Breast epithelium (tissue), 4 donors: ENCODE measurements at regions not wholly inside any gene's neighbourhood (a gene's known extent, or its start where the extent isn't known, plus 50 kb on each side); places are given as distances from the start of the nearest gene placed in this dataset.

Experiments used
- DNase-seq, 2 donors: peaks; one replicate each; pipeline ENCODE4 v3.0.0-alpha.2; 2019; ENCODE audit warnings: low spot score in 2 of 2
- H3K27ac ChIP-seq, 2 donors: fragments of 200-600 bp; sonication (generic) in 1 of 2; one replicate each; pipeline ENCODE4 v1.5.1; 2016 to 2019; ENCODE audit warnings: mild to moderate bottlenecking in 1 of 2
- H3K27me3 ChIP-seq, 2 donors: fragments of 200-600 bp; sonication (generic) in 1 of 2; one replicate each; pipeline versions ENCODE4 v1.5.1 to v1.6.0; 2017 to 2019; ENCODE audit warnings: control low read depth in 1 of 2, mild to moderate bottlenecking in 1 of 2
- H3K36me3 ChIP-seq: fragments of 200-600 bp; one replicate; pipeline ENCODE4 v1.5.1; 2019
- H3K4me1 ChIP-seq, 2 donors: fragments of 200-600 bp; sonication (generic); one replicate each; pipeline ENCODE4 v1.5.1; 2016 to 2019; ENCODE audit warnings: control low read depth in 1 of 2
- H3K4me3 ChIP-seq, 3 donors: fragments of 200-600 bp; sonication (generic); 1 replicate in 2 of 3; 2 replicates in 1 of 3; pipeline ENCODE4 v1.5.1; 2016 to 2019; ENCODE audit warnings: mild to moderate bottlenecking in 3 of 3, moderate library complexity in 2 of 3
- H3K9me3 ChIP-seq, 2 donors: fragments of 200-600 bp; sonication (generic) in 1 of 2; one replicate each; pipeline ENCODE4 v1.5.1; 2016 to 2019; ENCODE audit warnings: control low read depth in 1 of 2
- CTCF ChIP-seq, 3 donors: fragments of 450-650 bp; IDR thresholded peaks; one replicate each; pipeline ENCODE4 v1.5.1; 2016 to 2017; ENCODE audit warnings: antibody characterized with exemption in 3 of 3, mild to moderate bottlenecking in 3 of 3, moderate library complexity in 3 of 3
- POLR2A ChIP-seq: fragments of 450-650 bp; IDR thresholded peaks from one replicate; pipeline ENCODE4 v1.6.1; 2016; ENCODE audit warnings: antibody characterized with exemption, mild to moderate bottlenecking, moderate library complexity
- POLR2AphosphoS5 ChIP-seq, 3 donors: sonication (generic); formaldehyde crosslinking; IDR thresholded peaks; one replicate each; pipeline ENCODE4 v1.6.1; 2017; ENCODE audit warnings: antibody characterized with exemption in 3 of 3
- intact Hi-C: fragments of 100-400 bp; cut with DNase I; formaldehyde crosslinking; loops from one replicate; pipeline ENCODE4 v1.15.1; 2023; ENCODE audit warnings: low total_unique reads

DNA sequence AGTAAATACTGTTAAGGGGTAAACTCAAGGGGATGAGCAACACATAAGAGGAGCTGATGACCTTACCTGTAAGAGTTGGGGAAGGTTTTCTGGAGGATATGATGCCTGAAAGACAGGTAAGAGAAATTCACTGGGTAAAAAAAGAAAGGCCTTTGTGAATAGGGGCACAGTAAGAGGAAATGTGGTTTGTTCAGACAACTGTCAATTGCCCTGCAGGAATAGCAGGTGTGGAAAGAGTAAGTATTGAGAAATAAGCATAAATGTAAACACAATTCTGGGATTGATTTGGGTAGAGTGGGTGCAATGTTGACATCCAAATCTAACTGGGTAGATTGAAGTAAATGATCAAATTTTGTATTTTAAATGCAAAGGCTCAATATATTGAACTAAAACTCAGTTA is 670.0 kb downstream of the DHX35 start:
- TF ChIP-seq POLR2A (no peak), CTCF (IDR thresholded peaks at IDR 0.05) (no peak), POLR2AphosphoS5 (IDR thresholded peaks at IDR 0.05) (no peak)
- no peaks in the 10 kb centered on the region for H3K27me3 ChIP-seq
- H3K9me3 ChIP-seq = no peaks in the 10 kb centered on the region
- H3K4me3 ChIP-seq = no peak overlapping the region
- H3K36me3 ChIP-seq = no peaks in the 10 kb centered on the region
- no peak overlapping the region for H3K27ac ChIP-seq
- intact Hi-C loops = no loop called here
- DNase-seq = no peak
- no peaks in the 10 kb centered on the region for H3K4me1 ChIP-seq

DNA sequence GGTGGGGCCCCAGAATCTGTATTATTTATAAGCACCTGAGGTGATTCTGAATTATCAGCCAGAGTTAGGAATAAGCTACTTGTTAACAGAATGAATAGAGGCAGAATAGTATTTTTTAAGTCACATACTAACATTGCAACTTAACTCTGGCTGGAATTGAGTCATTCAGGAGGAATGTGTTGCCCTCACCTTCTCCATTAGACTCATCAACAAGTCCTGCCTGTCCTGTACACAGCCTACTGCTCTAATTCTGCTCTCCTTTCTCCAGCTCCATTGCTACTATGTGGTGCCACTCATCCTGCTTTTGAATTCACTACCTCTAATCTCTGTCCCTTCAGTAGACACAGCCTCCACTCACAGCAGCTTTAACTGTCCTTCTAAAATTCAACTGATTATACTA is 669.4 kb downstream of the DHX35 start:
- Histone ChIP-seq H3K4me1 (no peaks in the 10 kb centered on the region), H3K4me3 (no peak overlapping the region), H3K9me3 (no peaks in the 10 kb centered on the region), H3K36me3 (no peaks in the 10 kb centered on the region), H3K27me3 (no peaks in the 10 kb centered on the region), H3K27ac (no peak overlapping the region)
- no peak for TF ChIP-seq POLR2AphosphoS5 (IDR thresholded peaks at IDR 0.05)
- no peak for TF ChIP-seq POLR2A
- no peak for TF ChIP-seq CTCF (IDR thresholded peaks at IDR 0.05)
- intact Hi-C loops = no loop called here
- DNase-seq = no peak

- no peaks in the 10 kb centered on the region for H3K9me3 ChIP-seq
- no peak overlapping the region for H3K4me3 ChIP-seq
- intact Hi-C loops = no loop called here
- no peaks in the 10 kb centered on the region for H3K36me3 ChIP-seq
- no peak overlapping the region for H3K27ac ChIP-seq
- TF ChIP-seq POLR2A (no peak), POLR2AphosphoS5 (IDR thresholded peaks at IDR 0.05) (no peak), CTCF (IDR thresholded peaks at IDR 0.05) (no peak)
- no peaks in the 10 kb centered on the region for H3K4me1 ChIP-seq
- no peak for DNase-seq
- no peaks in the 10 kb centered on the region for H3K27me3 ChIP-seq
Measured at GRCh38 chr20:39630215-39630908, 668.2 kb downstream of the DHX35 start.

GRCh38 chr20:39627765-39628164 is 665.6 kb downstream of the DHX35 start:
- intact Hi-C loops = no loop called here
- H3K4me3 ChIP-seq = no peak overlapping the region
- no peaks in the 10 kb centered on the region for H3K9me3 ChIP-seq
- no peaks in the 10 kb centered on the region for H3K4me1 ChIP-seq
- no peaks in the 10 kb centered on the region for H3K36me3 ChIP-seq
- no peak overlapping the region for H3K27ac ChIP-seq
- H3K27me3 ChIP-seq = no peaks in the 10 kb centered on the region
- no peak for TF ChIP-seq CTCF (IDR thresholded peaks at IDR 0.05)
- no peak for TF ChIP-seq POLR2A
- no peak for TF ChIP-seq POLR2AphosphoS5 (IDR thresholded peaks at IDR 0.05)
- DNase-seq = no peak

DNA sequence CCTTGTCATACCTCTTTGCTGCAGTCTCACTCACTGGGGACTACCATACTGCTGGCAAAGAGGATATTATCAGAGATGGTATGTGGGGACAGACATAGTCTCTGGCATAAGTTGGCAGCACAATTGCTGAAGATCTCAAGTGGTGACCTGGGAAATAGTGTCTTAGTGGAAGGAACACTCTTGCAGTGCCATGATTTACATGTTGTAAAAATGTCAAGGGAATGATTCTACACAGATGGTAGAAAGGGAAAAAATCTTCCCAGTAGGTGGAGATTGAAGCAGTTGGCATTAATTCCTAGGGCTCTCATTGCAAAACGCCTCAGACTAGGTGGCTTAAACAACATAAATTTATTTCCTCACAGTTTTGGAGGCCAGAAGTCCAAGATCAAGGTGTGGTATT is 662.2 kb downstream of the DHX35 start:
- intact Hi-C loops = no loop called here
- TF ChIP-seq POLR2A = no peak
- TF ChIP-seq CTCF (IDR thresholded peaks at IDR 0.05) = no peak
- TF ChIP-seq POLR2AphosphoS5 (IDR thresholded peaks at IDR 0.05) = no peak

More for the DNA sequence above, 662.2 kb downstream of the DHX35 start:
- Histone ChIP-seq H3K4me3 (no peak overlapping the region), H3K9me3 (no peaks in the 10 kb centered on the region), H3K4me1 (no peaks in the 10 kb centered on the region), H3K27ac (peak overlapping the region; percentile 59 to 66), H3K36me3 (no peaks in the 10 kb centered on the region), H3K27me3 (no peaks in the 10 kb centered on the region)
- DNase-seq = no peak
